ENCODE measurements at regions not wholly inside any gene's neighbourhood (a gene's known extent, or its start where the extent isn't known, plus 50 kb on each side); places are given as distances from the start of the nearest gene placed in this dataset.

- no peaks in the 10 kb centered on the region for H3K4me1 Mint-ChIP-seq
- no peaks in the 10 kb centered on the region for H3K36me3 Mint-ChIP-seq (ENCODE audit: low read depth)
- no peak for DNase-seq
- no peak for ATAC-seq
- no peaks in the 10 kb centered on the region for H3K27me3 Mint-ChIP-seq
- no peak overlapping the region for H3K4me3 Mint-ChIP-seq
- H3K9me3 Mint-ChIP-seq: peaks cover 8% of the 10 kb centered on the region
- H3K27ac Mint-ChIP-seq: no peak overlapping the region
These were observed 229.6 kb upstream of the PLD5 start for GRCh38 chr1:242754125-242754524.

DNA sequence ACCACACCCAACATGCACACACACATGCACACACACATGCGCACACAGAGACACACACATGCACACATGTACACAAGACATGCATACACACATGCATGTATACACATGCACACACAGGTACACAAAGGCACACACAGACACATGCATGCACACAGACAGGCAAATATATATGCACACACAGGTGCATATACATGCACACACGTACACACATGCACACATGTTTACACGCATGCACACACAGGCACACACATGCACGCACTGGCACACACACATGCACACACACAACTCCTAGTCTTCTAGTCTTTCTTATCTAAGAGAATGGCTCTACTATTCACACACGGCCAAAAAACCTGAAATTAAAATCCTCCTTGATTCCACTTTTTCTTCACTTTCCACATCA is 222.7 kb upstream of the PLD5 start:
- Mint-ChIP-seq H3K36me3 (ENCODE audit: low read depth) (no peaks in the 10 kb centered on the region), H3K9me3 (peaks cover 4% of the 10 kb centered on the region), H3K4me3 (no peak overlapping the region), H3K27ac (no peak overlapping the region), H3K4me1 (no peaks in the 10 kb centered on the region), H3K27me3 (no peaks in the 10 kb centered on the region)
- ATAC-seq (no peak), DNase-seq (no peak)

DNA sequence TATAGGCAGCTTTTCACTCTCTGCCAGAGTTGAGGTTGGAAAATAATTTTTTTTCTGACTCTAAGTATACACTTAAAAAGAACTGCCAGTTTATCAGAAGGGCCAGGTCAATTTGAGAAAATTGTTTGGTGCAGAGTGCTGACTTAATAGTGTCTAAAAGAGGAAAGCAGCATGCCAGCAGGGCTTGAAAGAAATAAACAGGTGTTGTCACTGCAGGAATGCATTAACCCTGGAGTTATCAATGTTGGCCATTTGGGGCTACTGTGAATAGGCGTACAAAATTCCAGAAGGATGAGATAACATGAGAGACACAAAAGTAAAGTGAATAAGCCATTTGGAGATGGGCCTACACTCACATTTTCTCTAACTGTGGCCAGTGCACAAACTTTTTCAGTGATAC is 220.6 kb upstream of the PLD5 start:
- Mint-ChIP-seq H3K4me3 (no peak overlapping the region), H3K36me3 (ENCODE audit: low read depth) (no peaks in the 10 kb centered on the region), H3K27ac (no peak overlapping the region), H3K27me3 (no peaks in the 10 kb centered on the region), H3K4me1 (no peaks in the 10 kb centered on the region), H3K9me3 (peaks cover 14% of the 10 kb centered on the region)
- DNase-seq (no peak), ATAC-seq (no peak)

DNA sequence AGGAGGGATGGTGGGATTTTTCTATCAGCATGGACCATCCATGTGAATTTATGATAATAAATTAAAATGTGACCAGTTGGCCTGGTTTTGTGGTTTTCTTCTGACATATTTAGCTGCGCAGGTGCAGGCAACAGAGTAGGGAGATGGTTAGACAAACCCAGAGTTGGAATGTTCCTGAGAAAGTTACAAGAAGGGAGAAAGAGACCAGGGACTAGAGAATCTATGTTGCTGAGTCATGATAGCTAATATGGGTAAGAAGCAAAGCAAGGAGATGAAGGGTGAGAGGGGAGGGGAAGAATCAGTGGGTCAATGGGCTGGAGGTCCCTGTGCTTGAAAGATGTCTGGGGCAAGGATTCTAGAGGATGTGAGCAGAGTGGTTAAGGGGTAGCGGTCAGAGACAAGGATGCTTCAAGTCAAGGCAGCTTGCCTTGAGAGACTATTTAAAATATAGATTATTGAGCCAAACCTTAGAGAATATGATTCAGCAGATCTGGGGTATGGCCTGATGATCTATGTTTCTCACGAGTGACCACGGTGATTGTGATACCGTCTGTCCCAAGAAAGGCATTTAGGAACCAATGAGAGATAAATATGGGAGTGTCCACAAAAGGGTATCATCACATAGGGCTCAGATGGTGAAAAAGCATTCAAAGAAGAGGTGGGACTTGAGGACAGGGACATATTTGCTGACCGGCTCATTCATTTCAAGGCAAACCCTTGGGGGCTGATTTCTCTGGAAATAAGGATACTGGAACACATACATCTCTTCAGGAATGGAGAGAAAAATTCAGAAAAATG is 219.7 kb upstream of the PLD5 start:
- no peaks in the 10 kb centered on the region for H3K36me3 Mint-ChIP-seq (ENCODE audit: low read depth)

DNA sequence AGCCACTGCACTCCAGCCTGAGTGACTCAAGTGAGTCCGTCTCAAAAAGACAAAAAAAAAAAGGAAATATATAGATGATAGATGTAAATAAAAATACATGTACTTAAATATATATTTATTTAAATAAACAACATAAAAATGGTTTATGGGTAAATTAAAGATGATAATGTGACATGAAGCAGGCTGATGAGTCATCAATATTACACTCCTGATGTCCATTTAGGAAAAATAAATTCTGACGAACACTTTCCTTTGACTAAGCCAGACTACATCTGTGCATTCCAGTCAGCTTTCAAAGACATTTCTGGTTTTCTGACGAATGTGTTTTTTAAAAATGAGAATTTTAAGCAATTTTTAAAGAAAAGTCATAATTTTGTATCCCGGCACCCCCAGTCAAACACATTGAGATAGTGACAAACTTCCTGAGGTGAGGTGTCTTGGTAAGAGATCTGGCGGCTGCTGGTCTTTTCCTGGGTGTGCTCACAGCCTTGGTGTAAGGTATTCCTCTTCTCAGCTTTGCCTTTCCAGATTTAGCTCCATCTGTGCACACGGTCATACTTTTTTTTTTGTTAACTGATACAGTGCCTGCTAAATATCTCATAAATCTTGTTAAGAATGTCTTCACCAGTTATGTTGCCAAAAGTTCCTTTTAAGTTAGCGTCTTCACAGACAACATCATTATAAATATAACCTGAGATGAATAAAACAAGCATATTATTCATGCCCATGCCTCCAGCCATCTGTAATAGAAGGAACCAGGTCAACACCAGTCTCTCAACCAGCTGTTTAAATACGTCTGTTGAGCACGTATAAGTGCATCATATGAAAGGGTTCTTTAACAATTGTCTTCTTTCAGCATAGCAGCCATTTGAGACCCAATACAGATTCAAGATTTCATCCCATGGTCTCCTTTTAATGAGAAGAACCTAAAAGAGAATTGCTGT is 214.5 kb upstream of the PLD5 start:
- Mint-ChIP-seq H3K4me3 (no peak overlapping the region), H3K9me3 (peaks cover 10% of the 10 kb centered on the region), H3K4me1 (no peaks in the 10 kb centered on the region), H3K36me3 (ENCODE audit: low read depth) (no peaks in the 10 kb centered on the region), H3K27me3 (no peaks in the 10 kb centered on the region), H3K27ac (no peak overlapping the region)
- no peak for ATAC-seq
- no peak for DNase-seq

More for the DNA sequence above, 219.7 kb upstream of the PLD5 start:
- Mint-ChIP-seq H3K27ac (no peak overlapping the region), H3K27me3 (no peaks in the 10 kb centered on the region), H3K4me3 (no peak overlapping the region), H3K4me1 (no peaks in the 10 kb centered on the region), H3K9me3 (peaks cover 14% of the 10 kb centered on the region)
- DNase-seq: no peak
- no peak for ATAC-seq

- ATAC-seq (no peak), DNase-seq (no peak)
- Mint-ChIP-seq H3K27me3 (no peaks in the 10 kb centered on the region), H3K4me1 (no peaks in the 10 kb centered on the region), H3K9me3 (peaks cover 6% of the 10 kb centered on the region), H3K4me3 (no peak overlapping the region), H3K27ac (no peak overlapping the region), H3K36me3 (ENCODE audit: low read depth) (no peaks in the 10 kb centered on the region)
These were observed 212.1 kb upstream of the PLD5 start for GRCh38 chr1:242736611-242737010.

DNA sequence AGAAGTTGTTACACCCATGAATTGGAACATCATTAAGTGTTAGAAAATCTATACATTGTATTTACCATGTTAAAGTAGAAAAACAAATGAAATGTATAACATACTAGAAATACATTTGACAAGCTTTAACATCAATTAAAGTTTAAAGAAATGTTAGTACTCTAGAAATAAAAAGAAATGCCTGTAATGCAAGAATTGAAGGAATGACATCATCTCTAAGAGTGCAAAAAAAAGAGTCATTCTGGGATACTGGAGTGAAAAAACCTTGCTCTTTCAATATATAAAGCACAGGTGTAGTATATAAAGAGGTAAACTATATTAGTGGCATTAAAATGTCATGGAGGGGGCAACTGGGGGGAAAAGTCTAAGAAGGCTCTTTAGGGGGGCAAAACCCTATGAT is 210.8 kb upstream of the PLD5 start:
- Mint-ChIP-seq H3K36me3 (ENCODE audit: low read depth) (no peaks in the 10 kb centered on the region), H3K27me3 (no peaks in the 10 kb centered on the region), H3K4me1 (no peaks in the 10 kb centered on the region), H3K27ac (no peak overlapping the region), H3K4me3 (no peak overlapping the region), H3K9me3 (no peaks in the 10 kb centered on the region)
- DNase-seq (no peak), ATAC-seq (no peak)

DNA sequence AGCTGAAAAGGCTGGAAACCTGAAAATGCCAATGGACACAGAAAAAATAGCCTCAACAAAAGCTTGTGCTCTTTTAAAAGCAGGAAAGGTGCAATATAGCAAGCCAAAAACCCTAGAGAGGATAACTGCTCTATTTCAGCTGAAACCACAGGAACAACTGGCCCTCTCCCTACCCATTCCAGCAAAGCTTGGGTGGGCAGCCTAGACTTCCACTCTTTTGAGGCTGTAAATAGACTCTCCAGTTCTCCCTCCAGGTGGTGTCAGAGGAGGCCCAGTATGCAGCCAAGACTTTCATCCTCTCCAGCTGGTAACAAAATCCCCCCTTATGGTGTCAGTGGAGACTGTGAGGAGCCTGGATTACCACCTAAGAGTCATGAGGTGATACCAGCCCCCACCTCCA is 206.9 kb upstream of the PLD5 start:
- Mint-ChIP-seq H3K9me3 (no peaks in the 10 kb centered on the region), H3K27me3 (no peaks in the 10 kb centered on the region), H3K27ac (no peak overlapping the region), H3K4me3 (no peak overlapping the region), H3K4me1 (no peaks in the 10 kb centered on the region), H3K36me3 (ENCODE audit: low read depth) (no peaks in the 10 kb centered on the region)
- ATAC-seq (no peak), DNase-seq (no peak)

DNA sequence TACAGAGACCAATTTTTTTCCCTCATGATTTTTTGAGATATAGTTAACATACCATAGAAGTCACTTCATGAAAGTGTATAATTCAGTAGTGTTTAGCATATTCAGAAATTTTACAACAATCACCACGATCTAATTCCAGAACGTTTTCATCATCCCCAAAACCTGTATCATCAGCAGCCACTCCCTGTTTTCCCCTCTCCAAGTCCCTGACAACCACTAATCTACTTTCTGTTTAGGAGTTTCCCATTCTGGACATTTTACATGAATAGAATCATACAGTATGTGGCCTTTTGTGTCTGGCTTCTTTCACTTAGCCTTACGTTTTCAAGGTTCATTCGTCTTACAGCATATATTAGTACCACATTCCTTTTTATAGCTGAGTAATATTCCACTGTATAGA is 204.2 kb upstream of the PLD5 start:
- ATAC-seq: no peak
- no peaks in the 10 kb centered on the region for H3K36me3 Mint-ChIP-seq (ENCODE audit: low read depth)
- H3K27ac Mint-ChIP-seq: no peak overlapping the region
- H3K27me3 Mint-ChIP-seq: no peaks in the 10 kb centered on the region
- DNase-seq: no peak
- no peaks in the 10 kb centered on the region for H3K4me1 Mint-ChIP-seq
- no peaks in the 10 kb centered on the region for H3K9me3 Mint-ChIP-seq
- no peak overlapping the region for H3K4me3 Mint-ChIP-seq

- H3K27me3 Mint-ChIP-seq: no peaks in the 10 kb centered on the region
- ATAC-seq: no peak
- DNase-seq: no peak
- H3K4me1 Mint-ChIP-seq: no peaks in the 10 kb centered on the region
- no peak overlapping the region for H3K27ac Mint-ChIP-seq
- H3K36me3 Mint-ChIP-seq (ENCODE audit: low read depth): no peaks in the 10 kb centered on the region
- H3K4me3 Mint-ChIP-seq: no peak overlapping the region
- peaks cover 15% of the 10 kb centered on the region for H3K9me3 Mint-ChIP-seq
These were observed 198.7 kb upstream of the PLD5 start for GRCh38 chr1:242723044-242723716.

GRCh38 chr1:242718967-242719366 is 194.5 kb upstream of the PLD5 start:
- DNase-seq (no peak), ATAC-seq (no peak)
- no peaks in the 10 kb centered on the region for H3K27me3 Mint-ChIP-seq
- H3K4me1 Mint-ChIP-seq: no peaks in the 10 kb centered on the region
- H3K36me3 Mint-ChIP-seq (ENCODE audit: low read depth): no peaks in the 10 kb centered on the region
- H3K27ac Mint-ChIP-seq: no peak overlapping the region
- peaks cover 20% of the 10 kb centered on the region for H3K9me3 Mint-ChIP-seq
- H3K4me3 Mint-ChIP-seq: no peak overlapping the region

DNA sequence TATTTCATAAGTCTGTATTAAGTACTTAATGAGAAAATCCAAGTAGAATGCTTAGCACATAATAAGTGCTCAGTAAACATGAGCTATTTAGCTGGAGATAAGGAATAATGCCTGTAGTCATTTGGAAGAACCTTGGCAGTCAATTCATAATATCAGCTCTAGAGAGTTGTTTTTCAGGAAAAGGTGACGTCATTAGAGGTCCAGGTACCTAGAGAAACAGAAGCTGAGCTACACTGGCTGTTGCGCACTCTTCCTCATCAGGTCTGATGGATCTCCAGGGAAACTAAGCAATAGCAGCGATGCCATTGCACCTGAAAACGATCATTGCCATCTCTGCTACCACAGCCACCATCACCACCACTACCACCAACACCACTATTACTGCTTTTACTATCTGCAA is 187.8 kb upstream of the PLD5 start:
- ATAC-seq: no peak
- Mint-ChIP-seq H3K4me1 (no peaks in the 10 kb centered on the region), H3K27ac (no peak overlapping the region), H3K27me3 (peaks cover 3% of the 10 kb centered on the region), H3K9me3 (peaks cover 5% of the 10 kb centered on the region), H3K4me3 (no peak overlapping the region), H3K36me3 (ENCODE audit: low read depth) (no peaks in the 10 kb centered on the region)
- no peak for DNase-seq

DNA sequence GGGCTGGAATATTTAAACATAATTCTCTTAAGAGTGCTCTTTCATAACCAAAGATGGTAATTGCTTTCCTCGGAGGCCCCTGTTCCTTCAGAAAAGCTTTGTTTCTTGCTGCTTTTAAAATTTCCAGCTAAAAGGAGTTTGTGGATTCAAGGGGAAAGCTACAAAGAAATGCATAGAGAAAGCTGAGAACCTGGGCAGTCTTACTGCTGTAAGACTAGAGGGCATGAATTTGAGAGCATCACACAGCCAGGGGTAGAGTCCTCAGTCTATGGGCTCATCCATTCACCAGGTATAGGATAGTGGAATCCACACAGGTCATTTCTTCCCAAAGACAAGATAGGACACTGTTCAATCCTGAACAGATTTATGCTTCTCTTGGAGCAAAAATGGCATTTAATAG is 186.3 kb upstream of the PLD5 start:
- no peak overlapping the region for H3K27ac Mint-ChIP-seq
- H3K27me3 Mint-ChIP-seq: peaks cover 3% of the 10 kb centered on the region
- H3K4me1 Mint-ChIP-seq: no peaks in the 10 kb centered on the region

DNA sequence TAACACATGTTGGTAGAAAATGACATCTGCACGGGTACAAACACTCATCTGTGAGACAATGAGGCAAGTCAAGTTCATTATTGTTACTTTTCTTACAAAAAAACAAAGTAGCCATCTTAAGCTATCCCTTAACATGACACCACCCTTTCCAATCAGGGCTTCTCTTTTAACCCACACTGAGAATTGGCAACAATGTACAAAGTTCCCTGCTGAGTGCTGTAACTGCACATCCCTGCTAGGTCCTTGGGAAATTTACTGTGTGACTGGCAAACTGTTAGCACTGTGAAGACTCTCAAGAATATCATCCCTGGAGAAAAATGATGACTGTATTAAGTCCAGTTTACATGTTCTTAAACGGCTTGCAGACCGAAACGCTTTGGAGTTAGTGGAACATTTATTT is 185.8 kb upstream of the PLD5 start:
- no peak for ATAC-seq
- DNase-seq: no peak
- peaks cover 5% of the 10 kb centered on the region for H3K9me3 Mint-ChIP-seq
- no peak overlapping the region for H3K27ac Mint-ChIP-seq
- H3K4me1 Mint-ChIP-seq: no peaks in the 10 kb centered on the region
- no peaks in the 10 kb centered on the region for H3K36me3 Mint-ChIP-seq (ENCODE audit: low read depth)
- H3K27me3 Mint-ChIP-seq: peaks cover 5% of the 10 kb centered on the region
- no peak overlapping the region for H3K4me3 Mint-ChIP-seq

More for the DNA sequence above, 186.3 kb upstream of the PLD5 start:
- Mint-ChIP-seq H3K9me3 (peaks cover 5% of the 10 kb centered on the region), H3K4me3 (no peak overlapping the region), H3K36me3 (ENCODE audit: low read depth) (no peaks in the 10 kb centered on the region)
- DNase-seq (no peak), ATAC-seq (no peak)

GRCh38 chr1:242703467-242703866 is 179.0 kb upstream of the PLD5 start:
- no peak for DNase-seq
- H3K27ac Mint-ChIP-seq: no peak overlapping the region
- peaks cover 2% of the 10 kb centered on the region for H3K27me3 Mint-ChIP-seq
- H3K4me1 Mint-ChIP-seq: no peaks in the 10 kb centered on the region
- H3K9me3 Mint-ChIP-seq: no peaks in the 10 kb centered on the region
- no peak overlapping the region for H3K4me3 Mint-ChIP-seq
- no peak for ATAC-seq
- H3K36me3 Mint-ChIP-seq (ENCODE audit: low read depth): no peaks in the 10 kb centered on the region

Measured in activated naive CD8-positive, alpha-beta T cell treated with anti-CD3 and anti-CD28 coated beads, Interleukin-2, amount 50 U/mL, for 24 hours (primary cell).